ENCODE measurements at regions not wholly inside any gene's neighbourhood (a gene's known extent, or its start where the extent isn't known, plus 50 kb on each side); places are given as distances from the start of the nearest gene placed in this dataset.
A peak's percentile ranks its signal among the peaks of the same experiment; 100 is the strongest.

DNA sequence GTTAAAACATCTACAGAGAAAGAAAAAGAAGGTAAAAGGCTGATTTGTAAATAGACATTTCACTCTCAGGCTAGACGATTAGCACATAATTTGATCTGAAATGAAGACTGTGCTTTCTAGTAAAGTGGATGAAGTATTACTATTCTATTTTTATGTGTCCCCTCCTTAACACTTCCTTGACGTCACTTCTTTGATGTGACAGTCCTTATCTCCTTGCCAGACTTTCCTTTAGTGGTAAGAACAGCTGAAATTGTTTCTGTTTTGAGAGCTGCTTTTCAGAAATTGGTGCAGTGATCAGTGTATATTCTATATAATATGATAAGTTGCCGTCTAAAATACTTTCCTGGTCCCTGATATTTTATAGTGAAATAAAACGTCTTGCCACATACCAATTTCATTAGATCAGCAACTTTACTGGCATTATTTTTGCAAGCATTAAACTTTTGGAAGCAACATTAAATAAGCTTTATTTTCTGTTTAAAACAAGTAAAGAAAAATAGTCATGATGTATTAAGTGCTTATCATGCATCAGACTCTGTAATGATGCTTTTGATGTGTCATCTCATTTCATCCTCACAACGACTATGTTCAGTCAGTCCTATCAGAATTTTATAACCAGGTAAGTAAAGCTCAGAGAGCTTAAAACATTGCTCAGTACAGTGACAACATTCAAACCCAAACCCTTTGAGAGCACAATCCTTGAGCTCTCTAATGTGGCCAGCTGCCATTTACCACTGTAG lies 210.3 kb upstream of the PCDH9 start:
- no peak for DNase-seq (ENCODE audit: low read depth)

DNA sequence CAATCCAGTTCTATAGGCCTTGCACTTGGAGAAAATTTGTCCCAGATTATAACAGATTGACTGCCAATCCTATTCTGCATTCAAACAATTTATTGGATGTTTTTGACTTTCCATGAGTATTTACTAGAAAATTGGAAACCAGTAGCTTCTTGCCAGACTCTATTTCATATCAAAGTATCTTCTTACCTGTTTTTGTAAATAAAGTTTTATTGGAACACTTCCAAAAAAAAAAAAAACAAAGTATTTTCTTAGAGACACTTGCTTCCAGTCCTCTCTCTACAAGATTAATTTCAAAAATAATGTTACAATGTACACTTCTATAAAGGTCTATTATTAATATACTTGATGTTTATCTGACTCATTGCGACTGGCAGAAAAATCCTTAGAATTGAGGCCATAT lies 209.2 kb upstream of the PCDH9 start:
- no peak for DNase-seq (ENCODE audit: low read depth)

DNA sequence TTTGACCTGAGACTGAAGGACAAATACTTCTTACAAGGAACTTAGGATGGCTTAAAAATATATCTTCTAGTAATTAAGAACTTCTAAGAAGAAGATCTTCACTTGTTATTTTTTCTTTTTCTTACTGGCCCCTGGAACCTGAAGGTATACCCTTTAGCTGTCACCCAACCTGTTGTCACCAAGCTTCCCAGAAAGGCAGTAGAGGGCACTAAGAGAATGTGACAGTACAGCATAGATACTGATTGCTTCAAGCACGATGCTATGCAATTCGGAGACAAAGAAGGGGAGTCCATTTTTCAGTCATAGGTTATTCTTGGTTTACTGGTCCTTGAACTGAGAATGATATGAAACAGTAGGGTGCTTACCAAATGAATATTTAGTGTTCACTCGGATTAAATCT lies 208.3 kb upstream of the PCDH9 start:
- peak; percentile 11 for DNase-seq (ENCODE audit: low read depth)

DNA sequence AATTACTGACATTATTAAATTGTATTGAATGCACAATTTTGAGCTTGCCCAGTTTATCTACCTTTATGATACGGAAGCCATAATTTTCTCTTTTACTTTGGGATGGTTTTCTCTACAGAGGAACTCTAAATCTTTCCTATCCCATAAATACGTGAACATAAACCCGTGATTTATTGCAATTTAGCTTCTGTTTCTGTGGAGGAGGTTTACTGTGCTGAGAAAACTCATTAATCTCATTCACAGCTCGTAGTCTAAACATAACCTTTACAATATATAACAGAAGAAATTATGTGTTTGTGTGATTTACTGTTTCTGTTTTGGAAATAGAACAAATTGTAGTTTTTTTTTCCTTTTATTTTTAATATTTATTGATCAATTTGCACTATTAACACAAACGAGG lies 207.1 kb upstream of the PCDH9 start:
- DNase-seq (ENCODE audit: low read depth): no peak

DNA sequence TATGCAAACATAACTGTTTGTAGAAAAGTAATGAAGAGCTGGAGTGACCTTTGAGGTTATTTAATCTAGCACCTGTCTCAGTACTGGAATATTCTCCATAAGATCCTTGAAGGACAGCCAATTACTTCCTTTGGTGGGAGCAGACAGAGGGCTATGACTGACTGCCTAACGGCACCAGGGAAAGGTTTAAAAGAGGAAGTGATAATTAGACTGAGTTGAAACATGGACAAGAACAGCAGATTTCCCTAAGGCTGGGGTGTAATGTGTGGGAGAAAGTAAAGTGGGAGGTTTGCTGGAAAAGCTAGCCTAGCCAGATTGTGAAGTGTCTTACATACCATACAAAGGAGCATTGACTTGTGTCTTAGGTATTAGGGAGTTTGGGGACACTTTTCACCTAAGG lies 191.3 kb upstream of the PCDH9 start:
- DNase-seq (ENCODE audit: low read depth): no peak

DNA sequence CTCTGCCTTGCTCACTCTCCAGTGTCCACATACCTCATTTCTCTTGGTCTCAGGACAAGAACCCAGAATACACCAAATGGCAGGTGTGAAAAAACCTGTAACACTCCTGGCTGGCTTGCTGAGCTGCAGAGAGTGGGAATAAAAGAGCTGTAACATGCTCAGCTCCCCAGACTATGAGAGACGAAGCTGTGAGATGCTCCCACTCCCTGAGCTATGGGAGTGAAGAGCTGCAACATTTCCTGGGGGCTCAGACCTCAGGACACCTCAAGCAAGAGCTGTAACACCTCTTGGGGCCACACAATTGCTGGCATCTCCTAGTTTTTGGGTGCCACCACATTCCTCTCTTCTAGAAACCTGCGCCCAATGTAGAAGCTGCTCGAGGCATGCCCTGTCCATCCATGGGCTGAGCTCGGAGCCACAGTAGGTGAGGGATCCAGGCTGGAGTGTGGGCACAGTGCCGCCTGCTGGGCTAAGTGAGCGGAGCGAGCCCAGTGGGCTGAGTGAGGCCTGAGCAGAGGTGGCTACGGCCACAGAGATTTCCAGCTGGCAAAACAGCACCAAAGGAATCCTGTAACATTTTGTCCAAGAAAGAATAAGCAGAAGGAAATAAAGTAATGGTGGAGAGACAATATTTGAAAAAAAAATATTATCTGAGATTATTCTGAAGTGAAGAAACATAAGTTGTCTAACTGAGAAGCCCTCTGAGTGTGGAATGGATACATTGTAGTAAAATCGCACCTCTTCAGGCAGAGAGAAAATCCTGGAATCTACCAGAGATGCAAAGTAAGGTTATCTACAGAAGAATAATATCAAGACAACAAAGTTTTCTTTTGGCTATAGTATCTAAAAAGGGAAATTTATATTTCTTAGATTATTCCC lies 186.2 kb upstream of the PCDH9 start:
- DNase-seq (ENCODE audit: low read depth): peak; percentile 54

DNA sequence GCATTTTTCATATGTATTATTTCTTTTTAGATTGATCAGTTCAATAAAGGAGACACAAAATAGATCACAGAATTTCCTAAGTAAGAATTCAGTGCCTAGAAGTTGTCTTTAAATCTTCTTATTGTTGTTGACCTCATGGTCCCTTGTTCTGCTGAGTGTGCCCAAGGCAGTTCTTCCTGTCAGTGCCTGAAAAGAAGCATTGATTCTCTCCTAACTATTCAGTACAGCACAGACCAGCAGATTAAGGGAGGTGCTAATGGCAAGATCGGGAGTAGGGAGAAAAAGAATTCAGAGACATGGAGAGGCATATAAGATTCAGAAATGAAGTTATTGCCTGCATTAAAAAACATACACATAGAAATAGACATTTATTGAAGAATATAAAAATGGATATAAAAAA lies 180.5 kb upstream of the PCDH9 start:
- DNase-seq (ENCODE audit: low read depth): no peak

DNA sequence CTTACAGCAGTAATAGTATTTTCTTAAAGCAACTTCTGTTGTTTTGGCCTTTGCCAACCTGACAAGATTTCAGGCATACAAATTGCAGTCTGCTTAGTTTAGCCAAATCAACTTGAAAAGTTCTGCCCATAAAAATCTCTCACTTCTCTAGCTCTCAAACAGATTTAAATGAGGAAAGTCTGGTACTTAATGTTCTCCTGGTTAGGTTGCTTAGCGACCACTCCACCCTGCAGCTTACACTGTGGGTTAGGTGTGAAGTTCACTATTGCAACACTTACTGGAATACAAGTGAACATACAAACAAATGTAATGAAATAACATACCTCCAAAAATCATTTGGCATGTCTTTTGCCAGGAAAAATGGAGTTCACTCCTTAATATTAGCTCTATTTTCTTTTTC lies 178.7 kb upstream of the PCDH9 start:
- no peak for DNase-seq (ENCODE audit: low read depth)

DNA sequence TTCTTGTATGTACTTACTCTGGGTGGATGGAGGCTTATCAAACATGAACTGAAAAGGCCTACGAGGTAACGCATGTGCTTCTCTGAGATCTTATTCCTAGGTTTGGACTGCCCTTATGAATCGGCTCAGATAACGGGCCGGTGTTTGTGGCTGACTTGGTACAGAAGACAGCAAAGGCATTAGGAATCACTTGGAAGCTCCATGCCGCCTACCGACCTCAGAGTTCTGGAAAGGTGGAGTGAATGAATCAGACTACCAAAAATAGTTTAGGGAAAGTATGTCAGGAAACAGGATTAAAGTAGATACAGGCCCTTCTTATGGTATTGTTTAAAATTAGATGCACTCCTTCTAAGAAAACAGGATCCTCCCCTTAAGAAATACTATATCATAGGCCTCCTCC lies 172.4 kb upstream of the PCDH9 start:
- DNase-seq (ENCODE audit: low read depth): no peak

DNA sequence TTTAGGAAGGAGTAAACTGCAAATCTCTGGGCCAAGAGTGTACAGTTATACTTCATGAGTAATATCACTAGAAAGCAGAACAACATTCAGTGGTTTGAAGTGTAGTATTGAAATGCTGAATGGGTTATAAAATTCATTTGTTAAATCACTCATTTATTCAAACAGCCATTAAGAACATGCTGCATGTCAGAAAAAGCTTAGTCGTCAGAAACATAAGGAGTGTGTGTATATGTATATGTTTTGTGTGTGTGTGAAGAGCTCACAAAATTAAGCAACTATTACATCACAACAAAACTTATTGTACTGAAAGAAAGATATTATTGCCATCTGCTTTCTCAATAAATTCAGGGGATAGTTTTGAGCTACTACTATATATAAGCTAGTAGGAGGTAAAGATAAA lies 165.4 kb upstream of the PCDH9 start:
- no peak for DNase-seq (ENCODE audit: low read depth)

DNA sequence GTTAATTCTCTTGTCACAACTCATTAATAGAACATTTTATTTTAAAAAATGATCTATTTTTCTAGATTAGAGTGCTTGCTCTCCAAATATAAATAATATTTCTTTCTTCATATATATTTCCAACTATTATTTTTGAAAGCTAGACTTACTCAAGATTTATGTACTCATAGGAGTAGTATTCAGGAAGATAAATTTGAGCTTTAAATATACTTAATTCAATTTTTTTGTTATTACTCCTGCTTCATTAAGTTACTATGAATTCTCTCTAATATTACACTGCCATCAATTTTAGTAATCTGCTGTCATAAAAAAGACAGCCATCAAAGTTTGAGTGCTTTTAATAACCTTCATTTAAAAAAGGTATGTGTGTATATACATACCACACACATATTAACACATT lies 161.9 kb upstream of the PCDH9 start:
- DNase-seq (ENCODE audit: low read depth): no peak

DNA sequence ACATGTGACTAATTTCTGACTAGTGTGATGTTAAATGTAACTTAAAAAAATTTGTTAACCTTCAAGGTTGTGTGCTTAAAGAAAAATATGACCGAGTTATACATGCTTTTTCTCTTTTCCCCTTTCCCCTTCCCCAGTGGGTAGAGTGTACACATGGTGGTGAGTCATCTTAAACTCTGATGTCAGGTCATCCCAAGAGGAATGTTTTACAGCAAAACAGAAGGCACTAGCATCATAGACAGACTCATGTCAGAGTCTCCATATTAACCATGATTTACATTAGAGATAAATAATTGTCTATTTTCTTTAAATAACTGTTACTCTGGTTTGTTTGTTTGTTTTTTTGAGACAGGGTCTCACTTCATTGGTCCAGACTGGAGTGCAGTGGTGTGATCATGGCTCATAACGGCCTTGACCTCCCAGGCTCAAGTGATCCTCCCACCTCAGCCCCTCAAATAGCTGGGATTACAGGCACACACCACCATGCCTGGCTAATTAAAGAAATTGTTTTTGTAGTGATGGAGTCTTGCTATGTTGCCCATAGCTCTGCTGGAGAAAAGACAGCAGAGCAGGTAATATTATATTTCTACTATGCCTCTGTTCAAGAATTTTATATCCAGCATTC lies 160.4 kb upstream of the PCDH9 start:
- peak; percentile 54 for DNase-seq (ENCODE audit: low read depth)

DNA sequence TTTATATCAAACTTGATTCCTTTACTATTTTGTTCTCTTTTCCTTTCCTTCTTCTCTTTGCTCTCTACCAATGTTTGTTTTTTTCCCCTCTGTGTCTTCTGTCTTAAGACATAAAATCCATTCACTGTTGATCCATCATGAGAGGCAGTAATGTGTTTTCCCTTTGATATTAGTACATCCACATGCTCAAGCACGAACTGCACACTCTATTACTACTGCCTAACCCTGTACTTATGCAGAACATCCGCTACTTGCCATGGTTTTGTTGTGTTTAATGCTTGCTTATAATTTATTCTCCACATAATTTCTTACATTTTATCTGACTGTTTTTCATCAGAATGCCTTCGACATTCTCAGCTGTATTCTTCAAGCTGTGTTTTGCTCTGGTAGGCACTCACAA lies 159.0 kb upstream of the PCDH9 start:
- DNase-seq (ENCODE audit: low read depth): no peak

DNA sequence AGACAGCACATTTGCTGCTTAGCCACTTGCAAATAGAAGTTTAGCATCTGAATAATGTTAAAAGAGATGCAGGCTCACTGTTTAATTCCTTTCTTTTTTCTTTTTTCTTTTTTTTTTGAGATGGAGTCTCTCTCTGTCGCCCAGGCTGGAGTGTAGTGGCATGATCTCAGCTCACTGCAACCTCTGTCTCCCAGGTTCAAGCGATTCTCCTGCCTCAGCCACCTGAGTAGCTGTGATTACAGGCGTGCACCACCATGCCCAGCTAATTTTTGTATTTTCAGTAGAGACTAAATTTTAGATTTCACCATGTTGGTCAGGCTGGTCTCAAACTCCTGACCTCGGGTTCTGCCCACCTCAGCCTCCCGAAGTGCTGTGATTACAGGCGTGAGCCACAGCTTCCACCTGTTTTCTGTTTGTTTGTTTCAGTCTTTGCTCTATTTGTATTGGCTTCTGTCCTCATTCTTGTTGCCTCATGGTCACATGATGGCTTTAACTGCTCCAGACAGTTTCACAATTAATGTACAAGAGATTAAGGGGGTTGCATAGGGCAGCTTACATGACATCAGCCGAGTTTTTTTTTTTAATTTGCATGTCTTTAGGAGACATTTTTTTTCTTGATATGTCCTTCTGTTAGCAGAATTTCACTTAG lies 153.1 kb upstream of the PCDH9 start:
- peak; percentile 18 for DNase-seq (ENCODE audit: low read depth)

DNA sequence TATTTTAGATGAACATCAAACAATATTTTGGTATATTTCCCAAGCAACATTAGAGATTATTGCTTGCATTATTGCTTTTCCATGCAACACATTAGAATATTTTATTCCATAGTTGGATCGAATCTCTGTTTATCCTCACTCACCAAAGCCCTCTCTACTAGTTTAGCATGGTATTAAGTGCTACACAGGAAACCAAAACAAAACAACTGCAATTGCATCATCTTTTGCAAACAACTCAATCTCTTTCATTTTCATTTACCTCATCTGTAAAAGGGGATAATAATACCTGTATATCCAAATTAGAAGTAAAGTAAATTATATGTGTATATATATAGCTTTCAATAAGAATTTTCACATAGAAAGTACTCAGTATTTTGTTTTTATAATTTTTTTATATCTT lies 147.8 kb upstream of the PCDH9 start:
- no peak for DNase-seq (ENCODE audit: low read depth)

DNA sequence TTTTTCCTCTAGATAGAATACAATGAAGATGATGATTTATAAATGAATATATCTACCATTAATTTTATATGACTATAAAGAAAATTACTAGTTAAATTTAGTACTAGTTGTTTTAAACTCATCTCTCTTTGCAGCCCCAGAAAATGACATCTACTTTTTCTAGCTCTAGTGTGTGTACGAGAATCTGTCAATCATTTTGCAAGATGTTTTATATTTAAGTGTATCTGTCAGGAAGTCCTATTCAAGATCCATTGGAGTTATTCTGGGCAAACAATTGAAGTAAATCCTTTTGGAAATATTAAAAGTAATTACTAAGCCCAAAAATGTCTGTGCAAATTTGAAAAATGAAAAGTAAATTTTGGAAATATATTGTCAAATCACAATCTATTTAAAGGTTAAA lies 144.3 kb upstream of the PCDH9 start:
- no peak for DNase-seq (ENCODE audit: low read depth)

DNA sequence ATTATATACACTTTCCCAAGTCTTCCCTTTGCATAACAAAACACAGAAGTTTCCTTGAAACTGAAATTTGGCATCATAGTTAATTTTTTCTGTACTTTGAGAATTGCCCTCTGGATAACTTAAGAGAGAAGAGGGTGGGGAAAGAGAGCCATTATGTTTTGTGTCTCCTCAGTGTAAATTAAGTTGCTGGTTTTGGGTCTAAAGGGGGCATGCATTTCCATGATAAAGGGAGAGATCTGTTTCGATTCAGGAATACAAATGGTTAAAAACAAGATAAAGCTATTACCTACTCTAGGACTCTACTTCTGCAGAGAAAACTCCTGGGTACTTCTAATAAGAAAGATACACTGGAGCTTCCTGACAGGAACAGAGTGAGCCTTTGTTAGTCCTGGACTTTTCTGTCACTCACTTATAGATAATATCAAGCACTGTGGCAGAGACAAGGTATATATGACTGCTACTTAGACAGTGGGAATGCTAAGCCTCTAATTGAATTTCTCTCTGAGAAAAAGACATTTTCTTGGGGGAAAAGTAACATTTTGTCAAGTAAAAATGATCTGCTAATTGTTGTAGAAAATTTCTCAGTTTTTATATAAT lies 142.8 kb upstream of the PCDH9 start:
- no peak for DNase-seq (ENCODE audit: low read depth)

DNA sequence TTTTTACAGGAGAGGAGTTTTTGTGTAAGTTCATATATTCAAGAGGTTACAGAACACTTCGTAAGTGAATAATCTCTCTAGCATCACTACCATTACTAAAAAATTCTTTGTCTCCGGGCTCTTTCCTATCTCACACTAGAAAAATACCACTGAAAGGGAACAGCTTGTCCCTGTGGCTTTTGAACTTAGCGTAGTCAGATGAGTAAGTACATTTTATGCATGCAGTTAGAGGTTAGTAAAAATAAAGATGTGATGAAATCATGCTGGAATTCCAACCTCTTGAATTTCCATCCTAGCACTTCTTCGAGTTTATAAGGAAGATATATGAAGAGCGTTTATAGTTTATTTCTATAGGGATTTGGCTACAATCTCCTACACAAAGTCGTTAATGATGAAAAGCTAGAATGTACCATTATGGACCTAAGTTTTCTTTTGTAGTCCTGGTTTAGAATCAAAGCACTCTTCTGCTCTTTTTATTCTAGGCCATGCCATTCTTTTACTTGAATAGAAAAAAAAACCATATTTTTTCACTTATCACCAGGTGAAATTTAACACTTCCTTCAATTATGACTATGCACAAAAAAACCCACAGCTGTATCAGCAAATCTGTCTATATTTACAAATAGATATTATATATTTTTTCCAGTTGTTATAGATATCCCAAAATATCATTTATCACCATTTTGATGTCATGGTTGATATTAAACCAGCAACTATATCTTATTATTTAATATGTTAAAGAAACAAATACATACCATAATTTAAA lies 139.9 kb upstream of the PCDH9 start:
- DNase-seq (ENCODE audit: low read depth): peak; percentile 81

DNA sequence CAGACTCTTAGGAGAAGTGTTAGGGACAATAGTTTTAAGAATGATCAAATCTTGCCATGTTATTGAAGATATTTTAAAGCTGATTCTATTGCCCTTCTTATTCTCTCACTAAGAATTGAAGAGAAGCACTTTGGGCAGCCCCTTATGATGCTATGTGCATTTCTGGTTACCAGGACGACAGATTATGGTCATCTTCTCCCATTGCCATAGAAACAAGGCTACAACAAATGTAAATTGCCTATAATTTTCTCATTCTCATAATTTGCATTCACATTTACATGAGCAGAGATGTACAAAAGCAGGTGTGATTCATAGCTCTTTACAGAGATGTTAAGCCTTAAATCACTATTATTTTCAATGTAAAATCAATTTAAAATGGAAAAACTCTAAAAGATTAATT lies 137.3 kb upstream of the PCDH9 start:
- no peak for DNase-seq (ENCODE audit: low read depth)

DNA sequence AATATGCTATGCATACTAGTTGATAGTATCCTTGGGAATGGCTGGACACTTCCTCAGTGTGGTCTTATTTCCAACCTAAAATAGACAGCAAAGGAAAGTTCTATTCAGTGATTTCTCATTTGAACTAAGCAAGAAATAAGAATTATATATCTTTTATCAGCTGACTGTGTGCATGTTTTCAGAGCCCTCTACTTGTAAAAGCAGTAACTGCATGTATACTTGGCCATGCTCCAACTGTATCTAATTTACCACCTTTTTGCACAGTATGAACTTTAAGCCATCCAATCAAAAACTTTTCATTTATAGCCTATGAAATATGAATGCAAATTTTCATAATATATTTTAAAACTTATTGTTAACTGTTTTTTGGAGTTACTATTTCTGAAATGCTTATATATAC lies 136.4 kb upstream of the PCDH9 start:
- DNase-seq (ENCODE audit: low read depth): peak; percentile 52

DNA sequence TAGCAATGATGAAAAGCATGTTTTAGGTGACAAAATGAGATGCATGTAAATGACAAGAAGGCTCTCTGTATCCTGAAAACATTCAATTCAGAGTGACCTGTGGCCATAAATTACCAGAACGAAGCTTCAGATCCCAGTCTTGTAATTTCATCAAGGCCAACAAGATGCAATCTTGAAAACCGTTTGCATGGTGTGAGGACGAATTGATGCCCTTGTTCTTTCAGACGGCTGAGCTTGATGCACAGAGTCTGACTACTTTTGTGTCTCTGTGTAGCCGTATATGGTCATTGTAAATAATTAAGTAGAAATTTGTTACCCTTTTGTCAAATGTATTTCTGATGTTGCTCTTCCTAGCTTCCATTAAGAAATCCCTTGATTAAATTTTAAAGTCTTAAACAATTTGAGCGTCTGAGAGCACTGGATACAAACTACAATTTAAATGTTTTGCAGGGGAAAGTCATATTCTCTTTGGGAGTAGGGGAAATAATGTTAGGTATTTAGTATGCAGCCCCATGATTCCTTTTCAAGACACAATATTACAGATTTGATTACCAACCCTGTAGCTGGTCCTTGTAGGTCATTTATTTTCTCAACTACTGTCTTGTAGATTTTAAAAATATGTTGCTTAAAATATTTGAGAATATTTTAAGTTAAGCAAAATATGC lies 125.8 kb upstream of the PCDH9 start:
- peak; percentile 24 for DNase-seq (ENCODE audit: low read depth)
